ENCODE measurements at regions not wholly inside any gene's neighbourhood (a gene's known extent, or its start where the extent isn't known, plus 50 kb on each side); places are given as distances from the start of the nearest gene placed in this dataset.

DNA sequence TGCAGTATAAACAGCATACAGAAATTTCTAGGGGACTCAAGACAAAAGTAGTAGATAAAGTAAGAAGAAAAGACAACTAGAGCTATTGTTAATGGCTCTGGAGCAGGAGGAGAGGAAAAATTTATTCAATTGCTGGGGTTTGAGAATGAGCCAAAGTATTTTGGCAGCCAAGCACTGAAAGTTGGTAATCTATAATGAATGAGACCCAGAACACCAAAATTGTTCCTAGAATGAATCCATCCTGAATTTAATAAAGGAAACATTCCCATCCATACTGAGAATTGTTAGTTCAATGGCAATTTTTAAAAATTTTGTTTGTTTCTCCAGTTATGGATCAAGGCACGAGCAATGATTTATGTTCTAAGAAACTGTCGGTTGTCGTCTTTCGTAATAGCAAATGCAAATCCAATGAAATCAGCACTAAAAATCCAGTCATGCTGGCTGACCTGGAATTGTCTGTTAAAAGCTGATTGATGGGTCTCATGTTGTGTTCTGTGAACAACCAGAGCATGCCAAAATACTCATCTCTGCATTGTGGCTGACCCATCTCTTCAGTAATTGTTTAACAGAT, 170.9 kb upstream of the LMNTD1 start:
- Histone ChIP-seq H3K18ac (ENCODE audit: insufficient read length, low read depth, low read length) (no peak overlapping the region), H3K23ac (ENCODE audit: insufficient read length, low read depth, low read length) (no peak overlapping the region), H2BK15ac (ENCODE audit: low read depth, low read length) (no peak overlapping the region), H2BK20ac (ENCODE audit: low read depth, low read length, poor library complexity, severe bottlenecking) (no peak overlapping the region), H2BK12ac (ENCODE audit: insufficient read length, low read depth, low read length) (no peak overlapping the region), H3K27me3 (ENCODE audit: insufficient read depth, low read length) (no peaks in the 10 kb centered on the region), H3K9me3 (ENCODE audit: control insufficient read depth, low read depth, low read length) (no peaks in the 10 kb centered on the region), H4K5ac (ENCODE audit: insufficient read length, low read depth, low read length) (no peak overlapping the region), H3K9ac (ENCODE audit: extremely low read depth, insufficient read length, low read length) (no peak overlapping the region), H2AK5ac (ENCODE audit: insufficient read length, low read length) (no peak overlapping the region), H4K8ac (replicated peaks; ENCODE audit: insufficient read length, low read depth, low read length) (no peak overlapping the region), H3K79me2 (ENCODE audit: insufficient read depth, low read length) (no peaks in the 10 kb centered on the region), H3K4me2 (ENCODE audit: insufficient read depth, insufficient read length, low read length) (no peak overlapping the region), H3K27ac (ENCODE audit: insufficient read length, low read depth, low read length) (no peak overlapping the region), H2AFZ (ENCODE audit: low read length) (no peak overlapping the region), H3T11ph (ENCODE audit: low read length) (no peak overlapping the region), H2BK5ac (ENCODE audit: insufficient read length, low read length) (no peak overlapping the region), H3K79me1 (ENCODE audit: insufficient read depth, low read depth, low read length, poor library complexity, severe bottlenecking) (no peaks in the 10 kb centered on the region), H4K91ac (ENCODE audit: insufficient read length, low read depth, low read length) (no peak overlapping the region), H3K4me1 (ENCODE audit: insufficient read depth, low read length) (no peaks in the 10 kb centered on the region), H3K23me2 (ENCODE audit: insufficient read length, low read depth, low read length, poor library complexity, severe bottlenecking) (no peaks in the 10 kb centered on the region), H3K56ac (ENCODE audit: insufficient read length, low read depth, low read length) (no peak overlapping the region), H2BK120ac (ENCODE audit: low read depth, low read length, poor library complexity, severe bottlenecking) (no peak overlapping the region), H4K20me1 (ENCODE audit: control insufficient read depth, insufficient read depth, insufficient read length) (no peaks in the 10 kb centered on the region), H3K14ac (ENCODE audit: insufficient read depth, low read length) (no peak overlapping the region), H3K4ac (ENCODE audit: low read depth, low read length) (no peak overlapping the region)
- H3K36me3 Mint-ChIP-seq (ENCODE audit: insufficient read depth in 1 of 3, low read depth in 3 of 3): no peaks in the 10 kb centered on the region
- H3K27me3 Mint-ChIP-seq (ENCODE audit: low read depth): no peaks in the 10 kb centered on the region
- no peak for DNase-seq
- H3K9me3 Mint-ChIP-seq: no peaks in the 10 kb centered on the region
- peaks cover 0 to 1% of the 10 kb centered on the region in 2 experiments; a peak in 1 of 4 replicates for H3K4me1 Mint-ChIP-seq
- H3K4me3 Mint-ChIP-seq: no peak overlapping the region
- no peak for TF ChIP-seq CTCF (conservative IDR thresholded peaks at IDR 0.05)
- no peak overlapping the region for H3K27ac Mint-ChIP-seq
- WGBS (ENCODE audit: extremely low coverage, insufficient read length, low lambda C conversion rate): no CpG with 5 or more reads among the region's 4 CpGs
